ENCODE measurements at regions not wholly inside any gene's neighbourhood (a gene's known extent, or its start where the extent isn't known, plus 50 kb on each side); places are given as distances from the start of the nearest gene placed in this dataset.

DNA sequence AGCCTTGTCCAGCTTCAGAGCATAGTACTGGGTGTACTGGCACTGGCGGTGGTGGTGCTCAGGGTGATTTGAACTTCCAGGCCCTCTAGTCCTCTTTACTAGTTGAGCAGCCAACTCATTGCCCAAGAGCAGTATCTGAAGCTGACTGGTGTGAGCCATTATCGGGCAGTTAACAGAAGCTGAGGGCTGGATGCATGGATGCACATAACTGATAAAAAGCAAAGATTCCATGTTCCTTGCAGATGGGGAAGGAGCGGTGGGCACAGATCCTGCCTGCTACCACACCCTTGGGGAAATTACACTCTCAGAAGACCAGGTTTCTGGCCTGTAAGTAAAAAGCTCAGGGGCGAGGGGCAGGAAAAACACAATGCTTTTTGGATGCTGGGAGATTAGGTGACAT is 499.4 kb upstream of the ARGLU1 start:
- POLR2A ChIA-PET: no interaction called here
- no peak for TF ChIP-seq CTCF (IDR thresholded peaks at IDR 0.05; ENCODE audit: control extremely low read depth, extremely low read depth, low read depth, missing control alignments)
- CTCF ChIA-PET: no interaction called here
- DNase-seq (ENCODE audit: extremely low spot score): no peak

DNA sequence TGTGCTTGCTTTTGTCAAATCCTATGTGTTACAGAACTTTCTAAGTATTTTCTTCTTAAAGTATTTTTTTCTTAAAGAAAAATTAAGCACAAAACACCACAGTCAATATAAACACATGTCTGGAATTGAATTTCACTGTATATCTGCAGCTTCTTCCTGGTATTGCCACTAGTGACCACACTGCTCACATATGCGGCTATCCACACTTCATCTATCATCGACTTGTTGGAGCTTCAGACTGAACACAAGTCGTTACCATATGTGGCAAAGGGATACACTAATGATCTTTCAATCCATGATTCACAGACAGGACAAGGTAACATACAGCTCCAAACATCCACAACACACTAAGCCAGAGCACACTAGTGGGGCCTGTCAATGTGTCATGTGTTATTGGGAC is 498.4 kb upstream of the ARGLU1 start:
- ChIA-PET POLR2A (no interaction called here), CTCF (interaction anchor here (1.3 kb wide), 1 partner anchor 9 kb away, joined by 4 read pairs; no protein-coding TSS in a partner anchor)
- TF ChIP-seq CTCF (IDR thresholded peaks at IDR 0.05; ENCODE audit: control extremely low read depth, extremely low read depth, low read depth, missing control alignments): no peak
- DNase-seq (ENCODE audit: extremely low spot score): no peak

- ChIA-PET CTCF (no interaction called here), POLR2A (no interaction called here)
- TF ChIP-seq CTCF (IDR thresholded peaks at IDR 0.05; ENCODE audit: control extremely low read depth, extremely low read depth, low read depth, missing control alignments): no peak
- DNase-seq (ENCODE audit: extremely low spot score): no peak
These were observed 497.1 kb upstream of the ARGLU1 start for GRCh38 chr13:107065036-107065435.

GRCh38 chr13:107057028-107057631 is 489.2 kb upstream of the ARGLU1 start:
- no peak for TF ChIP-seq CTCF (IDR thresholded peaks at IDR 0.05; ENCODE audit: control extremely low read depth, extremely low read depth, low read depth, missing control alignments)
- CTCF ChIA-PET: no interaction called here
- DNase-seq (ENCODE audit: extremely low spot score): no peak
- POLR2A ChIA-PET: no interaction called here

- CTCF ChIA-PET: no interaction called here
- POLR2A ChIA-PET: no interaction called here
- no peak for DNase-seq (ENCODE audit: extremely low spot score)
- TF ChIP-seq CTCF (IDR thresholded peaks at IDR 0.05; ENCODE audit: control extremely low read depth, extremely low read depth, low read depth, missing control alignments): no peak
These were observed 475.4 kb upstream of the ARGLU1 start for GRCh38 chr13:107043021-107043956.

DNA sequence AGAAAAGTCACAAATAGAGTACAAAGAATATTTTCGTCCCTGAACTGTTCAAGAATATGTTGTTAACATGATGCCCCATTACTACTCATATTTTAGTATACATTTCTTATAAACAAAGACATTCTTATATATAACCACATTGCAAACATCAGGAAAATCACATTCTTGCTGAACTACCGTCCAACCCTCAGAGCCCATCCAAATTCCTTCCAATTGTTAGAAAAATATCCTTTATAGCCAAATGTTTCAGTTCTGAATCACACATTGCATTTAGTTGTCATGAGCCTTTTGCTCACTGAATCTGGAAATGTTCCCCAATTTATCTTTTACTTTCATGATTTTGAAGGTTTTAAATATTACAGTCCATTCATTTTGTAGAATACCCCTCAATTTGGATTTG is 467.8 kb upstream of the ARGLU1 start:
- ChIA-PET POLR2A (no interaction called here), CTCF (no interaction called here)
- DNase-seq (ENCODE audit: extremely low spot score): no peak
- TF ChIP-seq CTCF (IDR thresholded peaks at IDR 0.05; ENCODE audit: control extremely low read depth, extremely low read depth, low read depth, missing control alignments): no peak
